ENCODE measurements at regions not wholly inside any gene's neighbourhood (a gene's known extent, or its start where the extent isn't known, plus 50 kb on each side); places are given as distances from the start of the nearest gene placed in this dataset.

DNA sequence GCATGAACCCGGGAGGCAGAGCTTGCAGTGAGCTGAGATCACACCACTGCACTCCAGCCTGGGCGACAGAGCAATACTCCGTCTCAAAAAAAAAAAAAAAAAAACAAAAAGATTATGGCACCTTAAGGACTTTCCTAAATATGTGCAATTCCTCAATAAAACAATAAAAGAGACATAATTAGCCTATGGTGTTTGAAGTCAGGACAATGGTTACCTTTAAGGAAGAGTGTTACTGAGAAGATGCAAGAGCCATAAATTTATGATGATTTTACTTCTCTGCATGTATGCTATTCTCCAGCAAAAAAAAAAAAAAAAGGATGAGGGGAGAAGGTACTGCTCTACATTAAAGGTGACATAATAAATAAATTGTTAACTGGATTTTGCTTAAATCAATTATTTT is 208.2 kb upstream of the STK17B start:
- Histone ChIP-seq H3K9ac (no peak overlapping the region), H3K79me2 (ENCODE audit: insufficient read depth) (no peaks in the 10 kb centered on the region), H3K27me3 (replicated peaks; ENCODE audit: insufficient read depth) (no peaks in the 10 kb centered on the region), H3K4me2 (ENCODE audit: unreplicated experiment) (no peak overlapping the region), H3K4me3 (no peak overlapping the region), H3K36me3 (ENCODE audit: low read depth) (no peaks in the 10 kb centered on the region), H3K27ac (no peak overlapping the region), H3K4me1 (ENCODE audit: insufficient read depth) (no peaks in the 10 kb centered on the region), H2AFZ (no peak overlapping the region), H3F3A (ENCODE audit: insufficient read depth) (no peaks in the 10 kb centered on the region), H3K9me2 (ENCODE audit: insufficient read depth) (no peaks in the 10 kb centered on the region), H4K20me1 (ENCODE audit: insufficient read depth) (no peaks in the 10 kb centered on the region; the same call in 1 of the 2 replicates), H3K9me3 (ENCODE audit: low read depth) (no peaks in the 10 kb centered on the region)
- no peak for DNase-seq
- in situ Hi-C loops (cut with MboI), result no loop called here
- TF ChIP-seq EZH2 (IDR thresholded peaks at IDR 0.05; ENCODE audit: insufficient read depth, poor library complexity, severe bottlenecking) (no peak), EZH2phosphoT487 (IDR thresholded peaks at IDR 0.05; ENCODE audit: insufficient read depth, low read depth) (no peak)
- WGBS, 2 experiments (ENCODE audit: low coverage in 1 of 2, low lambda C conversion rate in 2 of 2, missing lambda C conversion rate in 2 of 2), result 92 to 100% methylated on average over 2 to 3 of the region's 3 CpGs

DNA sequence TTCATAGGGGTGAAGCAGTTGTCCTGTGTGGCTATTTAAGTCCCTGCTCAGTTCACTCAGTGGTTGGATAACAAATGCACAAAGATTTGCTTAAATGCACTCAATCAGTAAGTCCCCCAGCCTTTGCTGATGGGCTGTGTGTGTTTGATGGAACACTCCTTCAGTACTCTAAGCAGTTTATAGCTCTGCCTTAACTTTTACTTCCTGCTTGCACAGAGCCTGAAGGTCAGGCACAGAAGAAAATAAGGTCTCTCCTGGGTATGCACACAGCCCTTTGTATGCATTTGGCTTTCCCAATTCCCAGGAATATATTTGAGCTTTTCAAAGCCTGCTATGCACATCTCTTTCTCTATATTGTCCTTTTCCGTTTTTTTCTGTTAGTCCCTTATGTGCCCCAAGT is 208.7 kb upstream of the STK17B start:
- WGBS, 2 experiments (ENCODE audit: low coverage in 1 of 2, low lambda C conversion rate in 2 of 2, missing lambda C conversion rate in 2 of 2), result 81 to 94% methylated on average over 1 of the region's 1 CpG
- Histone ChIP-seq H3F3A (ENCODE audit: insufficient read depth) (no peaks in the 10 kb centered on the region), H3K9ac (no peak overlapping the region), H3K36me3 (ENCODE audit: low read depth) (no peaks in the 10 kb centered on the region), H2AFZ (no peak overlapping the region), H3K27me3 (replicated peaks; ENCODE audit: insufficient read depth) (no peaks in the 10 kb centered on the region), H3K27ac (no peak overlapping the region), H3K4me3 (no peak overlapping the region), H3K9me2 (ENCODE audit: insufficient read depth) (no peaks in the 10 kb centered on the region), H4K20me1 (ENCODE audit: insufficient read depth) (no peaks in the 10 kb centered on the region; the same call in 1 of the 2 replicates), H3K4me2 (ENCODE audit: unreplicated experiment) (no peak overlapping the region), H3K4me1 (ENCODE audit: insufficient read depth) (no peaks in the 10 kb centered on the region), H3K79me2 (ENCODE audit: insufficient read depth) (no peaks in the 10 kb centered on the region), H3K9me3 (ENCODE audit: low read depth) (no peaks in the 10 kb centered on the region)
- no peak for DNase-seq
- in situ Hi-C loops (cut with MboI), result no loop called here
- TF ChIP-seq EZH2 (IDR thresholded peaks at IDR 0.05; ENCODE audit: insufficient read depth, poor library complexity, severe bottlenecking) (no peak), EZH2phosphoT487 (IDR thresholded peaks at IDR 0.05; ENCODE audit: insufficient read depth, low read depth) (no peak)

DNA sequence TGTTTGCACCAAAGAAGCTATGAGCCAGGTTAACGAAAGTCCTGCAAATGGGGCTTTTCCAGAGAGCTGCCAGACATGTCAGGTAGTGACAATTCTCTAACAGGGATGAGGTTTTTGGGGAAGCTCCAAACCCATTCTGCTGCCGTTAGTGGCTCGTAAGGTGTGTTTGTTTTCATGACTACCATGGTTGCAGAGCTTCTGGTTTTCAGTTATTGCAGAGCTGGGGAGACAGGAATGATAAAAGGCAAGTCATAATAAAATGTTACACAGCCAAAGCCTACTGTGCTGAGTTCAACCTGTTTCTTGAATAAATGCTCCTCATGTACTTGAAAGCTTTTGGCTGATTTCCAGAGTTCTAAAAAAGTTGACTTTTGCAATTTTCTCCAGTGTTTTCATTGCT is 209.2 kb upstream of the STK17B start:
- H3K9ac ChIP-seq, result no peak overlapping the region
- 96 to 98% methylated on average over 3 of the region's 3 CpGs for WGBS, 2 experiments (ENCODE audit: low coverage in 1 of 2, low lambda C conversion rate in 2 of 2, missing lambda C conversion rate in 2 of 2)

DNA sequence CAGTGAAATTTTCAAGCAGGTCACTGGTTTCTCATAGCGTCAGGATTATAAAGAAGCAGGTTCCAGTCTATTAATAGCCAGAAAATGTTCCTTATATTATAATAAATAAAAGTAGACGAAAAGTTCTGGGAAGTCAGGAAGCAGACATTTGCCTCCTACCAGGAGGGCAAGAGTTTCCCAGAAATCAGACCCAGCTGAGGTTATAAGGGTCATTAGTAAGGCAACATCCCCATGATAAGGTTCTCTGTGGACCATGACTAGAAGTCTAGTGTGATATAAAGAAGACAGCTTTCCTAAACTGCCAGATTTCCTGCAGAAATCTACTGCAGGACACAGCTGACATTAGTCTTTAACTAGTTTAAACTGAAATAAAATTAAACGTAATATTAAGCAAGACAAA is 210.1 kb upstream of the STK17B start:
- DNase-seq, result no peak
- Histone ChIP-seq H3K79me2 (ENCODE audit: insufficient read depth) (no peaks in the 10 kb centered on the region), H3K36me3 (ENCODE audit: low read depth) (no peaks in the 10 kb centered on the region), H3K4me2 (ENCODE audit: unreplicated experiment) (no peak overlapping the region), H4K20me1 (ENCODE audit: insufficient read depth) (no peaks in the 10 kb centered on the region; the same call in 1 of the 2 replicates), H3K4me3 (no peak overlapping the region), H2AFZ (no peak overlapping the region), H3K4me1 (ENCODE audit: insufficient read depth) (no peaks in the 10 kb centered on the region), H3K27me3 (replicated peaks; ENCODE audit: insufficient read depth) (no peaks in the 10 kb centered on the region), H3K9me2 (ENCODE audit: insufficient read depth) (no peaks in the 10 kb centered on the region), H3K27ac (no peak overlapping the region), H3K9me3 (ENCODE audit: low read depth) (no peaks in the 10 kb centered on the region), H3K9ac (no peak overlapping the region), H3F3A (ENCODE audit: insufficient read depth) (no peaks in the 10 kb centered on the region)
- TF ChIP-seq EZH2 (IDR thresholded peaks at IDR 0.05; ENCODE audit: insufficient read depth, poor library complexity, severe bottlenecking), result no peak
- no peak for TF ChIP-seq EZH2phosphoT487 (IDR thresholded peaks at IDR 0.05; ENCODE audit: insufficient read depth, low read depth)
- WGBS, 2 experiments (ENCODE audit: low coverage in 1 of 2, low lambda C conversion rate in 2 of 2, missing lambda C conversion rate in 2 of 2), result 91 to 93% methylated on average over 3 of the region's 3 CpGs
- in situ Hi-C loops (cut with MboI), result no loop called here

More for the DNA sequence above, 209.2 kb upstream of the STK17B start:
- Histone ChIP-seq H3K9me2 (ENCODE audit: insufficient read depth) (no peaks in the 10 kb centered on the region), H3K9me3 (ENCODE audit: low read depth) (no peaks in the 10 kb centered on the region), H4K20me1 (ENCODE audit: insufficient read depth) (no peaks in the 10 kb centered on the region; the same call in 1 of the 2 replicates), H2AFZ (no peak overlapping the region), H3K4me1 (ENCODE audit: insufficient read depth) (no peaks in the 10 kb centered on the region), H3K27ac (no peak overlapping the region), H3F3A (ENCODE audit: insufficient read depth) (no peaks in the 10 kb centered on the region), H3K27me3 (replicated peaks; ENCODE audit: insufficient read depth) (no peaks in the 10 kb centered on the region), H3K79me2 (ENCODE audit: insufficient read depth) (no peaks in the 10 kb centered on the region), H3K36me3 (ENCODE audit: low read depth) (no peaks in the 10 kb centered on the region), H3K4me2 (ENCODE audit: unreplicated experiment) (no peak overlapping the region), H3K4me3 (no peak overlapping the region)
- no peak for TF ChIP-seq EZH2 (IDR thresholded peaks at IDR 0.05; ENCODE audit: insufficient read depth, poor library complexity, severe bottlenecking)
- no peak for DNase-seq
- in situ Hi-C loops (cut with MboI), result no loop called here

DNA sequence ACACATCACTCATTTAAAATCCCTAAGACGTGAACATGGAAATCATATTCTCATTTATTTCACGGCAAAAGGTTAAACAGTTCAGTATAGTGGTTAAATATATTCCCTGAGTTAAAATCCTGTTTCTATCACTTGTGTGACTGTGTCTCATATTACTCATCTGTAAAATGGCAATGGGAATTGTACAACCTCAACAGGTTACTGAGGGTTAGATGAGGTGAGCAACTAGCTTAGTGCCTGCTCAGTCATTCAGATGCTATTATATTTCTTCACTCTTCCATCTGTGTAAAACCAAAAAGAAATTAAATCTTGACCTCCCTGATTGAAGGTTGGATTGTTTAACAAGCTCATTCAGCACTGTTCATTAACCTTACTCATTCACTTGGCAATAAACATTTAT is 212.4 kb upstream of the STK17B start:
- Histone ChIP-seq H3K4me1 (ENCODE audit: insufficient read depth) (no peaks in the 10 kb centered on the region), H3K4me3 (no peak overlapping the region), H4K20me1 (ENCODE audit: insufficient read depth) (no peaks in the 10 kb centered on the region), H3K27ac (no peak overlapping the region), H3K27me3 (replicated peaks; ENCODE audit: insufficient read depth) (no peaks in the 10 kb centered on the region), H3K9ac (no peak overlapping the region), H2AFZ (no peak overlapping the region), H3K4me2 (ENCODE audit: unreplicated experiment) (no peak overlapping the region), H3K36me3 (ENCODE audit: low read depth) (no peaks in the 10 kb centered on the region), H3F3A (ENCODE audit: insufficient read depth) (no peaks in the 10 kb centered on the region), H3K79me2 (ENCODE audit: insufficient read depth) (no peaks in the 10 kb centered on the region), H3K9me2 (ENCODE audit: insufficient read depth) (no peaks in the 10 kb centered on the region), H3K9me3 (ENCODE audit: low read depth) (no peaks in the 10 kb centered on the region)
- in situ Hi-C loops (cut with MboI), result no loop called here
- WGBS, 2 experiments (ENCODE audit: low coverage in 1 of 2, low lambda C conversion rate in 2 of 2, missing lambda C conversion rate in 2 of 2), result 95 to 96% methylated on average over 2 of the region's 2 CpGs
- peak; percentile 15 for DNase-seq
- TF ChIP-seq EZH2phosphoT487 (IDR thresholded peaks at IDR 0.05; ENCODE audit: insufficient read depth, low read depth) (no peak), EZH2 (IDR thresholded peaks at IDR 0.05; ENCODE audit: insufficient read depth, poor library complexity, severe bottlenecking) (no peak)

Data from GM23248 (cell line).